Heart right ventricle (tissue), 16 donors: ENCODE measurements at regions not wholly inside any gene's neighbourhood (a gene's known extent, or its start where the extent isn't known, plus 50 kb on each side); places are given as distances from the start of the nearest gene placed in this dataset.
A peak's percentile ranks its signal among the peaks of the same experiment; 100 is the strongest.

Experiments
- ATAC-seq, 8 donors: fragments of 200-7000 bp; cut with Tn5 transposase; one replicate each; pipeline ENCODE4 v1.9.1; 2020; ENCODE audit warnings: mild to moderate bottlenecking in 8 of 8, moderate library complexity in 8 of 8, moderate number of reproducible peaks in 1 of 8
- DNase-seq, 2 donors: peaks; one replicate each; pipeline ENCODE4 v3.0.0-alpha.2; 2020
- H3K27ac ChIP-seq, 10 donors: fragments of 200-600 bp; sonication (generic) in 2 of 10; one replicate each; pipeline versions ENCODE4 v1.5.0 to v1.8.0; 2020 to 2022; ENCODE audit warnings: mild to moderate bottlenecking in 3 of 10
- H3K27me3 ChIP-seq, 7 donors: fragments of 200-600 bp; one replicate each; pipeline ENCODE4 v1.8.0; 2021 to 2022; ENCODE audit warnings: mild to moderate bottlenecking in 2 of 7
- H3K36me3 ChIP-seq, 9 donors: fragments of 200-600 bp; sonication (generic) in 1 of 9; one replicate each; pipeline versions ENCODE4 v1.5.0 to v1.8.0; 2020 to 2022; ENCODE audit warnings: mild to moderate bottlenecking in 2 of 9
- H3K4me1 ChIP-seq, 9 donors: fragments of 200-600 bp; sonication (generic) in 1 of 9; one replicate each; pipeline versions ENCODE4 v1.5.0 to v1.8.0; 2020 to 2022; ENCODE audit warnings: mild to moderate bottlenecking in 4 of 9
- H3K4me3 ChIP-seq, 10 donors: fragments of 200-600 bp; sonication (generic) in 2 of 10; one replicate each; pipeline versions ENCODE4 v1.5.0 to v1.8.0; 2020 to 2022; ENCODE audit warnings: mild to moderate bottlenecking in 7 of 10, moderate library complexity in 2 of 10
- H3K9me3 ChIP-seq, 11 donors: fragments of 200-600 bp in 10 of 11; sonication (generic) in 2 of 11; one replicate each; pipeline versions ENCODE4 v1.5.0 to v1.8.0; 2013 to 2022; ENCODE audit warnings: mild to moderate bottlenecking in 2 of 11, control low read depth in 1 of 11, moderate library complexity in 1 of 11
- CTCF ChIP-seq, 9 donors: fragments of 200-600 bp; sonication (generic) in 2 of 9; IDR thresholded peaks; one replicate each; pipeline versions ENCODE4 v1.5.0 to v1.8.0; 2021 to 2022; ENCODE audit warnings: antibody characterized with exemption in 9 of 9, mild to moderate bottlenecking in 5 of 9, moderate library complexity in 1 of 9
- WGBS, 2 donors: extraction: QIAGEN DNeasy Blood & Tissue Kit; methylation state at CpG; one replicate each; pipeline ENCODE4 v1.1.7; 2013; ENCODE audit warnings: inconsistent platforms in 1 of 2; 5-methylcytosine and 5-hydroxymethylcytosine counted together
- intact Hi-C, 10 donors: fragments of 100-400 bp; cut with DNase I; formaldehyde crosslinking; loops; one replicate each; pipeline versions ENCODE4 v1.11.1 to v1.14.2; 2022
- donor health status: Arrhythmogenic right ventricular cardiomyopathy.
- donor health status: ischemic (EF 13 %, LVEDD 7.1; RV severe dilation, severe dysfunction).
- donor health status: healthy with polysubstance abuse.
- donor health status: DM: no; HTN: yes; CAD: no.
- donor health status: DM: no; HTN: no; CAD: no.
- donor health status: ischemic (EF 25% LVEDD 6.9; RV normal size, moderate dysfunction).
- donor health status: ischemic (EF 25% LVEDD 5.7; RV mildly dilated, moderate dysfunction).
- donor health status: healthy.
- donor health status: DM: yes; HTN: yes; CAD: no.
- donor health status: Ischemic cardiomyopathy.
- donor health status: ischemic (EF 35%, LVEDD 5.7; RV mildly dilated, moderate dysfunction).
- donor health status: nonischemic (EF 11% LVEDD 7.7; RV severe dilation, severe dysfunction).
- donor health status: DM: yes; HTN: yes; CAD: no.
- donor health status: PGD.
- donor health status: ischemic (EF 29% LVEDD 5.4; RV normal size, mild dysfunction).
- donor health status: nonischemic (EF 23%, LVEDD 6.1; RV moderate dilation, normal function).

- peaks cover 0 to 12% (median 0%) of the 10 kb centered on the region in 9 donors for H3K4me1 ChIP-seq
- peaks cover 0 to 17% (median 6%) of the 10 kb centered on the region in 11 donors for H3K9me3 ChIP-seq
- no peak for DNase-seq
- no peak overlapping the region for H3K27ac ChIP-seq
- WGBS, 2 donors = 65 to 71% methylated on average over 3 of the region's 3 CpGs
- no peak overlapping the region for H3K4me3 ChIP-seq
- ATAC-seq = no peak
- no peak for TF ChIP-seq CTCF (IDR thresholded peaks at IDR 0.05)
- no peaks in the 10 kb centered on the region for H3K27me3 ChIP-seq
- intact Hi-C loops = no loop called here
- H3K36me3 ChIP-seq = no peaks in the 10 kb centered on the region
These were observed 277.4 kb downstream of the ETS1 start for GRCh38 chr11:128310005-128310404.

GRCh38 chr11:128308794-128309193 lies 278.6 kb downstream of the ETS1 start:
- H3K4me1 ChIP-seq = peaks cover 0 to 17% (median 0%) of the 10 kb centered on the region in 9 donors
- intact Hi-C loops = no loop called here
- no peak for TF ChIP-seq CTCF (IDR thresholded peaks at IDR 0.05)
- no peak for ATAC-seq
- H3K27ac ChIP-seq = no peak overlapping the region
- peaks cover 0 to 5% (median 0%) of the 10 kb centered on the region in 11 donors for H3K9me3 ChIP-seq
- no peaks in the 10 kb centered on the region for H3K36me3 ChIP-seq
- WGBS, 2 donors = 97 to 99% methylated on average over 3 of the region's 3 CpGs
- no peak overlapping the region for H3K4me3 ChIP-seq
- no peaks in the 10 kb centered on the region for H3K27me3 ChIP-seq
- DNase-seq = no peak

GRCh38 chr11:128305588-128305987 lies 281.8 kb downstream of the ETS1 start:
- H3K27me3 ChIP-seq = no peaks in the 10 kb centered on the region
- ATAC-seq (no peak), DNase-seq (no peak)
- TF ChIP-seq CTCF (IDR thresholded peaks at IDR 0.05) = no peak
- no peaks in the 10 kb centered on the region for H3K36me3 ChIP-seq
- WGBS, 2 donors = 95 to 100% methylated on average over 1 of the region's 1 CpG
- no peaks in the 10 kb centered on the region for H3K9me3 ChIP-seq
- no peak overlapping the region for H3K4me3 ChIP-seq
- intact Hi-C loops = no loop called here
- peak overlapping the region in 1 of 10 donors; percentile 77 for H3K27ac ChIP-seq
- H3K4me1 ChIP-seq = peaks cover 0 to 29% (median 0%) of the 10 kb centered on the region in 9 donors

GRCh38 chr11:128304666-128305485 lies 282.5 kb downstream of the ETS1 start:
- Histone ChIP-seq H3K4me3 (no peak overlapping the region), H3K27ac (peak overlapping the region in 1 of 10 donors; percentile 77), H3K27me3 (no peaks in the 10 kb centered on the region), H3K36me3 (no peaks in the 10 kb centered on the region), H3K9me3 (no peaks in the 10 kb centered on the region), H3K4me1 (peaks cover 0 to 31% (median 2%) of the 10 kb centered on the region in 9 donors)
- intact Hi-C loops = no loop called here
- ATAC-seq (no peak), DNase-seq (no peak)
- 86 to 90% methylated on average over 8 of the region's 8 CpGs for WGBS, 2 donors
- TF ChIP-seq CTCF (IDR thresholded peaks at IDR 0.05) = no peak
